Gastrocnemius medialis (tissue), 4 donors: ENCODE measurements at regions not wholly inside any gene's neighbourhood (a gene's known extent, or its start where the extent isn't known, plus 50 kb on each side); places are given as distances from the start of the nearest gene placed in this dataset.
A peak's percentile ranks its signal among the peaks of the same experiment; 100 is the strongest.
"Not testable (repeated sequence)": the region's sequence is repeated elsewhere in the genome, so short reads cannot be mapped to it uniquely, and the experiment has no call there.

ENCODE experiments used
- ATAC-seq, 2 donors: fragments of 150-250 bp; one replicate each; pipeline ENCODE4 v1.9.1; 2016
- DNase-seq, 2 donors: peaks; one replicate each; pipeline ENCODE4 v3.0.0-alpha.2; 2019
- H3K27ac ChIP-seq, 4 donors: fragments of 200-600 bp; sonication (generic); 1 replicate in 1 of 4; 2 replicates in 3 of 4; pipeline ENCODE4 v1.5.1; 2016 to 2018; ENCODE audit warnings: mild to moderate bottlenecking in 2 of 4, moderate library complexity in 1 of 4
- H3K27me3 ChIP-seq, 3 donors: fragments of 200-600 bp; sonication (generic) in 2 of 3; 1 replicate in 1 of 3; 2 replicates in 2 of 3; pipeline versions ENCODE4 v1.5.1 to v1.6.0; 2016 to 2019; ENCODE audit warnings: mild to moderate bottlenecking in 1 of 3, moderate library complexity in 1 of 3
- H3K36me3 ChIP-seq, 2 donors: fragments of 200-600 bp; sonication (generic) in 1 of 2; one replicate each; pipeline ENCODE4 v1.5.1; 2017 to 2018
- H3K4me1 ChIP-seq, 2 donors: fragments of 200-600 bp; sonication (generic) in 1 of 2; one replicate each; pipeline ENCODE4 v1.5.1; 2016 to 2017; ENCODE audit warnings: mild to moderate bottlenecking in 2 of 2
- H3K4me3 ChIP-seq, 4 donors: fragments of 200-600 bp; sonication (generic) in 3 of 4; 1 replicate in 1 of 4; 2 replicates in 3 of 4; pipeline ENCODE4 v1.5.1; 2016 to 2019; ENCODE audit warnings: mild to moderate bottlenecking in 2 of 4
- H3K9me3 ChIP-seq, 3 donors: fragments of 200-600 bp; sonication (generic) in 2 of 3; 1 replicate in 1 of 3; 2 replicates in 2 of 3; pipeline ENCODE4 v1.5.1; 2016 to 2019
- CTCF ChIP-seq, 5 experiments: fragments of 450-650 bp in 3 of 5; fragments of 200-600 bp in 2 of 5; sonication (generic) in 2 of 5; IDR thresholded peaks in 4 of 5; conservative IDR thresholded peaks in 1 of 5; 1 replicate in 4 of 5; 2 replicates in 1 of 5; pipeline ENCODE4 v1.5.1; 2016 to 2019; ENCODE audit warnings: antibody characterized with exemption in 5 of 5, mild to moderate bottlenecking in 3 of 5, moderate library complexity in 3 of 5
- POLR2A ChIP-seq, 2 donors: fragments of 450-650 bp; IDR thresholded peaks; one replicate each; pipeline ENCODE4 v1.6.1; 2017; ENCODE audit warnings: antibody characterized with exemption in 2 of 2, mild to moderate bottlenecking in 2 of 2, moderate library complexity in 2 of 2
- in situ Hi-C, 4 donors: fragments of 200-750 bp; cut with MboI; loops; one replicate each; pipeline versions ENCODE4 v1.15.0 to v1.8.0; 2017; ENCODE audit warnings: low sequenced_read_pairs in 4 of 4
- intact Hi-C: fragments of 100-400 bp; cut with DNase I; formaldehyde crosslinking; loops from one replicate; pipeline ENCODE4 v1.15.1; 2023; ENCODE audit warnings: low total_unique reads

- no peaks in the 10 kb centered on the region for H3K36me3 ChIP-seq
- ATAC-seq (no peak), DNase-seq (no peak)
- H3K27ac ChIP-seq, result no peak overlapping the region
- in situ Hi-C loops (no loop called here), intact Hi-C loops (no loop called here)
- TF ChIP-seq POLR2A (IDR thresholded peaks at IDR 0.05) (no peak), CTCF (IDR thresholded peaks at IDR 0.05 in 4 of 5, conservative IDR thresholded peaks at IDR 0.05 in 1 of 5) (no peak)
- no peaks in the 10 kb centered on the region for H3K27me3 ChIP-seq
- H3K4me1 ChIP-seq, result peaks cover 18 to 19% of the 10 kb centered on the region in 2 donors
- no peak overlapping the region for H3K4me3 ChIP-seq
- H3K9me3 ChIP-seq, result no peaks in the 10 kb centered on the region
Measured at GRCh38 chr3:126285369-126285768, 71.8 kb downstream of the KLF15 start.

GRCh38 chr3:126284258-126284904, 72.8 kb downstream of the KLF15 start:
- in situ Hi-C loops, result no loop called here
- Histone ChIP-seq H3K4me1 (peaks cover 18 to 19% of the 10 kb centered on the region in 2 donors), H3K9me3 (no peaks in the 10 kb centered on the region), H3K36me3 (no peaks in the 10 kb centered on the region), H3K27ac (no peak overlapping the region), H3K27me3 (no peaks in the 10 kb centered on the region), H3K4me3 (no peak overlapping the region)
- intact Hi-C loops, result no loop called here
- ATAC-seq (no peak), DNase-seq (no peak)
- TF ChIP-seq POLR2A (IDR thresholded peaks at IDR 0.05), result no peak
- no peak for TF ChIP-seq CTCF (IDR thresholded peaks at IDR 0.05 in 4 of 5, conservative IDR thresholded peaks at IDR 0.05 in 1 of 5)

- H3K27me3 ChIP-seq, H3K27ac ChIP-seq, intact Hi-C loops, H3K36me3 ChIP-seq, in situ Hi-C loops, H3K4me3 ChIP-seq, ATAC-seq, H3K9me3 ChIP-seq, DNase-seq: not testable (repeated sequence)
- H3K4me1 ChIP-seq, result peaks cover 17 to 18% of the 10 kb centered on the region in 2 donors
Measured at GRCh38 chr3:126283651-126284050, 73.6 kb downstream of the KLF15 start.

GRCh38 chr3:126279853-126280252, 77.4 kb downstream of the KLF15 start:
- no peak overlapping the region for H3K27ac ChIP-seq
- ATAC-seq, result no peak
- H3K4me3 ChIP-seq, result no peak overlapping the region
- intact Hi-C loops (no loop called here), in situ Hi-C loops (no loop called here)
- TF ChIP-seq POLR2A (IDR thresholded peaks at IDR 0.05) (no peak), CTCF (IDR thresholded peaks at IDR 0.05 in 4 of 5, conservative IDR thresholded peaks at IDR 0.05 in 1 of 5) (no peak)
- no peak for DNase-seq
- H3K9me3 ChIP-seq, result no peaks in the 10 kb centered on the region
- no peaks in the 10 kb centered on the region for H3K36me3 ChIP-seq
- no peaks in the 10 kb centered on the region for H3K4me1 ChIP-seq
- no peaks in the 10 kb centered on the region for H3K27me3 ChIP-seq

GRCh38 chr3:126277629-126278378, 79.4 kb downstream of the KLF15 start:
- ATAC-seq, result peak; percentile 71 to 86
- Histone ChIP-seq H3K27me3 (no peaks in the 10 kb centered on the region), H3K36me3 (no peaks in the 10 kb centered on the region), H3K27ac (peak overlapping the region in 1 of 4 donors; percentile 27), H3K4me3 (no peak overlapping the region), H3K9me3 (no peaks in the 10 kb centered on the region), H3K4me1 (no peaks in the 10 kb centered on the region)
- no peak for TF ChIP-seq POLR2A (IDR thresholded peaks at IDR 0.05)
- TF ChIP-seq CTCF (IDR thresholded peaks at IDR 0.05 in 4 of 5, conservative IDR thresholded peaks at IDR 0.05 in 1 of 5), result no peak
- intact Hi-C loops (no loop called here), in situ Hi-C loops (no loop called here)
- no peak for DNase-seq
